ENCODE measurements at regions not wholly inside any gene's neighbourhood (a gene's known extent, or its start where the extent isn't known, plus 50 kb on each side); places are given as distances from the start of the nearest gene placed in this dataset.

- DNase-seq (ENCODE audit: low read depth, low spot score), result no peak
- no peak for TF ChIP-seq CTCF (IDR thresholded peaks at IDR 0.05; ENCODE audit: insufficient read depth, low read length, missing control alignments)
- ChIA-PET POLR2A (no interaction called here), CTCF (no interaction called here)
- H3K4me3 ChIP-seq (ENCODE audit: low read depth, low read length), result no peak overlapping the region
Measured at GRCh38 chr17:73921306-73921705, 277.1 kb upstream of the SDK2 start.

DNA sequence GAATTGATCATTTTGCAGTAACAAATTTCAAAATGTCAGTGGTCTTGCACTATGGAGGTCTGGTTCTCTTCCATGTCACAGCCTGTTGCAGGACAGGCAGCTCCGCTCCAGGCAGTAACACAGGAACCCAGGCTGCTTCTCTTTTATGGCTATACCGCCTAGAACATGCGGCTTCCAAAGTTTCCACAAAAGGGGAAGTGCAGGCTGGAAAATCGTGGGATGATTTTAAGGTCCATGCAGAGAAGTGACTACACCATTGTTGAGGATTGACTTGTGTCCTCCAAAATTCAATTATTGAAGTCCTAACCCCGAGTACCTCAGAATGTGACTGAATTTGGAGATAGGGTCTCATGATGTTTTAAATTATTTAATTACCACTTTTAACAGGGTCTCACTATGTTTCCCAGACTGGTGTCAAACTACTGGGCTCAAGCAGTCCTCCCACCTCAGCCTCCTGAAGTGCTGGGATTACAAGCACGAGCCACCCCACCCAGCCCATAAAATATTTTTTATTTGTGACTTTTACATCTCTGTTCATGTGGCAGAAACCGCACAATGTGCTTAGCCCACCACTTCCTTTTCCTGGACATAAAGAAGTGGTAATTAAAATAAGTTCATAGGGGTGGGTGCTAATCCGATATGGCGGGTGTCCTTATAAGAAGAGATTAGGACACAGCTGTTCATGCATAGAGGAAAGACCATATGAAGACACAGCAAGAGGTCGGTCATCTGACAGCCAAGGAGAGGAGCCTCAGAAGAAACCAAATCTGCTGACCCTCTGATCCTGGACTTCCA is 279.2 kb upstream of the RPL38 start:
- TF ChIP-seq CTCF (IDR thresholded peaks at IDR 0.05; ENCODE audit: insufficient read depth, low read length, missing control alignments), result no peak
- ChIA-PET CTCF (no interaction called here), POLR2A (no interaction called here)
- H3K4me3 ChIP-seq (ENCODE audit: low read depth, low read length), result no peak overlapping the region
- no peak for DNase-seq (ENCODE audit: low read depth, low spot score)

DNA sequence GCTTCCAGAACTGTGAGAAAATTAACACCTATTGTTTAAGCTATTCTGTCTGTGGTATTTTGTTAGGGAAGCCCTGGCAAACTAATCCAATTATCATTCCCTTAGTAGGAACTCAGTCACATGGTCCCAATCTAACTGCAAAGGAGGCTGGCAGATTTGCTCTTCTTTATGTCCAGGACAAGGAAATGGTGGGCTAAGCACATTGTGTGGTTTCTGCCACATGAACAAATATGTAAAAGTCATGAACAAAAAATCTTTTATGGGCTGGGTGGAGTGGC is 278.6 kb upstream of the RPL38 start:
- no peak for DNase-seq (ENCODE audit: low read depth, low spot score)
- H3K4me3 ChIP-seq (ENCODE audit: low read depth, low read length), result no peak overlapping the region
- CTCF ChIA-PET, result no interaction called here
- POLR2A ChIA-PET, result no interaction called here
- no peak for TF ChIP-seq CTCF (IDR thresholded peaks at IDR 0.05; ENCODE audit: insufficient read depth, low read length, missing control alignments)

GRCh38 chr17:73929860-73930430 is 273.5 kb upstream of the RPL38 start:
- H3K4me3 ChIP-seq (ENCODE audit: low read depth, low read length), result no peak overlapping the region
- ChIA-PET CTCF (no interaction called here), POLR2A (no interaction called here)
- no peak for TF ChIP-seq CTCF (IDR thresholded peaks at IDR 0.05; ENCODE audit: insufficient read depth, low read length, missing control alignments)
- DNase-seq (ENCODE audit: low read depth, low spot score), result no peak

- ChIA-PET POLR2A (no interaction called here), CTCF (no interaction called here)
- DNase-seq (ENCODE audit: low read depth, low spot score), result no peak
- H3K4me3 ChIP-seq (ENCODE audit: low read depth, low read length), result no peak overlapping the region
- TF ChIP-seq CTCF (IDR thresholded peaks at IDR 0.05; ENCODE audit: insufficient read depth, low read length, missing control alignments), result no peak
Measured at GRCh38 chr17:73932216-73932749, 271.2 kb upstream of the RPL38 start.

DNA sequence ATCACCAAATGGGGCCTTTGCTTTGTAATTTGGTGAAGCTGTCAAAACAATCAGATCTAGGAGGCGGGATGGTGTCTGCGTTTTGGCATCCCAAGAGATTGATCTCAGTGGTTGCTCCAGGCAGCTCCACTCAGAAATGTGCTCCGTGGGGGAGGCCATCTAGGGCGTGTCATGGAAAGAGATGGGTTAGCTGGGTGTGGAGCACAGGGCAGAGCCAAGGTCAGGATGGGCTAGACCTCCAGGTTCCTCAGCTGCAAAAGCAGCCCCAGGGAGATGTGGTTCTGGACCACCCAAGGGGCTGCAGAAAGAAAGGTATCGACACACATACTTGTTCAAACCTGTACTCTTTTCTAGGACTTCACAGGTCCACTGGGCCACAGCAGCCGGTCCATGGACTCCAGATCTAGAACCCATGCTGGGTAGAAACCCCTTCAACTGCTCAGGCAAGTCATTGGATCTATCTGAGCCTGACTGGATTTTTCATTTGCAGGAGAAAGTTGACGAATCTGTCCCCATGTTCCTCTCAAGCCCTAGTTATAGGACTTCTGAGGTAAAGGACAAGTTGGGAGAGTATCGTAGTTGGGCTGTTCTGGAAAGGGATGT is 270.2 kb upstream of the RPL38 start:
- CTCF ChIA-PET, result no interaction called here
- POLR2A ChIA-PET, result no interaction called here
- H3K4me3 ChIP-seq (ENCODE audit: low read depth, low read length), result no peak overlapping the region
- DNase-seq (ENCODE audit: low read depth, low spot score), result no peak
- TF ChIP-seq CTCF (IDR thresholded peaks at IDR 0.05; ENCODE audit: insufficient read depth, low read length, missing control alignments), result no peak

Measured in AG04449 (cell line).